NCI-H2029 treated with DMSO at 0.1 percent for 48 hours (cell line): ENCODE measurements at regions not wholly inside any gene's neighbourhood (a gene's known extent, or its start where the extent isn't known, plus 50 kb on each side); places are given as distances from the start of the nearest gene placed in this dataset.
"Not testable (repeated sequence)": the region's sequence is repeated elsewhere in the genome, so short reads cannot be mapped to it uniquely, and the experiment has no call there.

Source experiments
- DNase-seq: peaks from one replicate; lab custom pipeline; 2025; lab: John Stamatoyannopoulos, UW

DNA sequence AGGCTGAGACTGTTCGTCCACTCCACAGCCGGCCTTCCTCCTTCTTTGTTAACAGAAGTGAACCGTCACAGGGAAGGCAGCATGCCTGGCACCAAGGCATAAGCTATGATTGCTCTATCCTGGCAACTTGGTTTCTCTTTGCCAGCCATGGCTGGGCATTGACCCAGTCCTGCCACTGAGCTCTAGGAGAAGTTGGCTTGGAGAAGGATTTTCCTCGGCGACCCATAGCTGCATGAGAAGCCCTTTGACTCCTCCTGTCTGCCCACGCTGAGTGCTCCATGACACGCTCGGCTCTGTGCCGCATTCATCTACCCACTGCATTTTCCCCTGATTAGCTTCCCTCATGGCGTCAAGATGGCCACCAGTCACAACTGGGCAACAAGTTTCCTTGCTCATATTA is 111.8 kb upstream of the EXOC2 start:
- no peak for DNase-seq

DNA sequence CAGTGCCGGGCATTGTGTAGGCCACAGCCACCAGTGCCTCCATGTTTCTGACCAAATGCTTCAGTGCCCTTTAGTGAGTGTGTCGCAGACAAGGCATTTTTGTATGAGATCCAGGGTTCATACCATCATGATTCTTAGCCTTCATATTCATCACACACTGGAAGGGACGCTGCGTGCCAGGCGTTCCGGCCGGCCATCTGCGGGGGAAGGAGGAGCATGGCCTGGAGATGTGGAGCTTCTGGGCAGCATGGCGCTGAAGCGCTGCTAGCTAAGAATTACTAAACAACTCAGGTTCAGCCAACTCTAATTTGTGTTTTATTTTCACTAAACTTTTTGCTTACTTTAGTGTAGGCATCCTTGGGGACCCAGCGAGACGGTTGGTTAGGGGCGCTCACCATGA is 111.4 kb upstream of the EXOC2 start:
- DNase-seq = no peak

DNA sequence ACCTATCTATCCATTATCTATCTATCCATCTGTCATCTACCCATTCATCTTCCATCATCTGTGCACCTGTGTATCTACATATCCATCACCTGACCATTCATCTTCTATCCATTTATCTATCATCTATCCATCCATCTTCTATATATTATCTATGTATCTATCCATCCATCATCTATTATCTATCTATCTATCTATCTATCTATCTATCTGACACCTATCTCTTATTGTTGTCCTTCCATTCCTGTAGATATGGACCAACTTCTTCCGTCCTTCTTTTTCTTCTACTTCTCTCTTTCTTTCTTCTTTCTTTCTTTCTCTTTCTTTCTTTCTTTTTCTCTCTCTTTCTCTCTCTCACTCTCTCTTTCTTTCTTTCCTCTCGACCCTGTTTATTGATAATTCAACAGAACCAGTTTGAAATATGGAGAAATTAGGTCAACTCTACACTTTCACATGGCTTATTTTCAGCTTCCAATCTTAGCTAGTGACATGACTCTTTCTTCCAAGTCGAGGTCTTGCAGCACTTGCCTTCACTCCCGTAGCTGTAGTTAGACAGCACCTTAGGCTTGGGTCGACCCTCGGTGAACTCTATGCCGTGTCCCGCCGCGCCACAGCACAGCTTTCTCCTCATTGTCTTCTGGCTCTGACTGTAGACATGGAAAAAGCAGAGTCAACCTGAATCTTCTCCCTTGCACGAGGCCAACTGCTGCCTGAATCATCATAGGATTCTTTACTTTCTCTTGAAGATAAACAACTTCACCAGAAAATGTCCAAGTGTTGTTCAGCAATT is 110.4 kb upstream of the EXOC2 start:
- DNase-seq = no peak

DNA sequence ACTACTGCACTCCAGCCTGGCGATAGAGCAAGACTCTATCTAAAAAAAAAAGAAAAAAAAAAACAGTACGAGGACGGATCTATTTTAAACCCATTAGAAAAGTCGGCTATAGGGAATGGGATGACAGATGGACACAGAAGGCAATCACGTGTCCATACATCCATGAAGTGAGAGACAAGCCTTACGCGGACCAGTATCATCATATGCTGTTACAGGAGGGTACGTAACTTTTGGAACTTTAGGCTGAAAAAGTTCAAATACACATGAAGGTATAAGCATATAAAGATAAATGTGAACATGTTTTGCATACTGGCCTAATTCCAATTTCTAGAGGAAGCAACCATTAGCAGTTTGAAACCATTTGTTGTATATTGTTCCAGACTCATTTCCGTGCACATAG is 109.8 kb upstream of the EXOC2 start:
- DNase-seq = no peak

DNA sequence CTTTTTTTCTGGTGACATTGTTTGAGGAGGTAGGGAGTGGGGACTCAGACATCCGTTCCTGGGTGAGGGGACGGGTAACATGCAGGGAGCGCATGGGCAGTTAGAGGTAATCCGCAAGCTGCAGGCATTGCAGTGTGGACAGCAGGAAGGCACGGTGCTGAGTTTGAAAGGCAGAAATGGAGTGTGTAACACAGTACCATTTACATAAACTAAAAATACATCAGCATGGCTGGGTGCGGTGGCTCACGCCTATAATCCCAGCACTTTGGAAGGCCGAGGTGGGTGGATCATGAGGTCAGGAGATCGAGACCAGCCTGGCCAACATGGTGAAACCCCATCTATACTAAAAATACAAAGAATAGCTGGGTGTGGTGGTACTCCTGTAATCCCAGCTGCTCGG is 109.3 kb upstream of the EXOC2 start:
- DNase-seq = not testable (repeated sequence)

DNA sequence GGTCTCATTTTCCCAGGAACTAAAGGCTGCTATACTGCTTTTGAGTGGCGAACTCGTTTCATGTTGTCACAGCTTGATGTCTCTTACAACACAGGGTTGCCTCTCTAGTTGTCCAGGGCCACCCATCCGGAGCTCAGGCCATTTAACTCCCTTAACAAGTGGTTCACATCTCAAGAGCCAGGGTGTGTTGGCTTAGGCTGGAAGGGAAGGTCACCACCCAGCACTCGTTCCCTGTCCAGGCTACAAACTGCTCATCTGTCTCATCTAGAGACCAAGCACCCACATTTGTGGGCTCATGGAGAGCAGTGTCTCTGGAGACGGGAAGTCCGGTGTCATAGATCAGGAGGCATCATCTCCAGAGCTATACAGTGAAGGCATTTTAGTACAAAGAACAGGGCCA is 106.8 kb upstream of the EXOC2 start:
- no peak for DNase-seq

DNA sequence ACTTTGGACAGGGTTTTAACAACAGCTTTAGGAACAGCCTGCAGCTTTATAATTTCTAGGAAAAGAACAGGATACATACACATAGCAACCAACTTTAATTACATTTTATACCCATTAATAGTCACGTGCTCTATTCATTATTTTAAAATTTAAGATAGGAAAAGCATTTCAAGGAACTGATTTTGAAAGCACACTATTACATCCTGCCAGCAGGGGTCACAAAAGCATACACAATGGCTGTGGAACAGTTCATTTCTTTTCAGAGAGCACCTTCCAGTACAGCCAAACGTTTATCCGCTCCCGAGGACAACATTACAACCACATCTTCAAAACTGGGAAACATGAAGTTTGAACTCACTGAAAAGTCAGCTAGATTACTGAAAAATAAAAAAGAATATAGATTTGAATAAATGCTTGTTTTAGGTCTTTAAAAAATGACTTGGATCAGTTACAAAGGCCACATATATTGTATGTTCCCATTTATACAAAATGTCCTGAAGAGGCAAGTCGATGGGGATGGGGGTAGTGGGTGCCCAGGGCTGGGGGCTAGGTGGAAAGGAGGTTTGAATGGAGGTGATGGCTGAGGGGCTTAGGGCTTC is 104.6 kb upstream of the EXOC2 start:
- peak; percentile 56 for DNase-seq

DNA sequence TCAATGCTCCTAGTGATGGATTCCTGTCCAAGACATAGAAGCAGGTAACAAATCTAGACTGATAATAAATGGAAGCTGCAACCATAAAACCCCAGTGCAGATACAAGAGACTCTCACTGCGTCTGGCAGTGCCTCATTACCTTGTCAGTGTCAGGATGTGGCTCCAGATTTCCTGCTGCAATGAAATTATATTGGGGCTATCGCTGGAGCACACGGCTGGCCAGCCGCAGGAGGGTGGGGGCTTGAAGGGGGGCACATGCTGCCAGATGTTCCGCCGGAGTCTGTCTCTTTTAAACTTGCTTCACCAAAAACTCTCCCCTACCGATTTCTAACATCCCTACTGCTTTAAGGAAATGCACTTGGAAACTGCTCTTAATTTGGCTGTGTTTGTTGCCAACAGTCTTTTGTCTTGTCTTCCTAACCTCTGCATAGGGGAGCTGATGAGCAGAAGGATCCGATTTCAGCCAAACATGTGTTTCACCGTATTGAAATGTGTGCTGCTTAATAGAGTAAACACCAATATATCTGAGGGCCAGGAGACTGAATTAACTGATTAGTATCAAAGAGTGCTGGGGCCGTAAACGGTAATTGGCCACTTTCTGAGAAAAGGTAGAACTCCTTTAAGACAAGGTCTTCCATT is 102.2 kb upstream of the EXOC2 start:
- peak; percentile 10 for DNase-seq

DNA sequence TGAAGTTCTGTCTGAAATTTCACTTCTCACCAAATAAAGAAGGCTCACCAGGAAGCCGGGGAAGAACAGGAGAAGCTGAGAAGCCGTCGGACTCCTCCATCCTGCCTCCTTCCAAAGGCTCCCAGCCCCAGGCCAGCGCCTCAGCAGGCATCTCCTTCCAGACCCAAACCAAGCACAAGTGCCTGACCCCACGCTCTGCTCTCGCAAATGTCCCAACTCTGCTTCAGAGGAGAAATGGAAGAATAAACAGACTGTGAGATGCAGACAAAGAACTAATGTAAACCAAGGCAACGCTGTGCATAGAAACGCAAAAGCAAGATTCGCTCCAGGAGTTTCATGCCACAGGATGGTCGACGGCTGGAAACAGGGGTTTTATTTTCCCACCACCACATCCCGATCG is 100.3 kb upstream of the EXOC2 start:
- DNase-seq = no peak

DNA sequence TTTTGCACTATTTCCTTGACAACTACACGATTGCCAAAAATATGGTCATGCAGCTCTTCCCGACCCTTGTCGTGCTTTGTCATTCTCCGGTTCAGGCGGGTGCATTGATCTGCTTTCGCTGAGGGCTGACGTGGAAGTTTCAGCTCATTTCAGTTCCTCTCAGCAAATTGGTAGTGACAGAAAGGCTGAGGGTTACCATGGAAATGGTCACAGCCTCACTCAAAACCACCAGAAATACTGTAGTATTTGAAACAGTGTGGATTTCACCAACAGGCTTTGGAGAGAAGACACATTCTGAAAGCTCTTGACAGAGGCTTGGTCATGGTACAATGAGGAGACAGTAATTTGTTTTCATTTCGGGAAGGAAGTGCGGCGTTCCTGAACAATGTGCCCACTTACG is 99.7 kb upstream of the EXOC2 start:
- no peak for DNase-seq

DNA sequence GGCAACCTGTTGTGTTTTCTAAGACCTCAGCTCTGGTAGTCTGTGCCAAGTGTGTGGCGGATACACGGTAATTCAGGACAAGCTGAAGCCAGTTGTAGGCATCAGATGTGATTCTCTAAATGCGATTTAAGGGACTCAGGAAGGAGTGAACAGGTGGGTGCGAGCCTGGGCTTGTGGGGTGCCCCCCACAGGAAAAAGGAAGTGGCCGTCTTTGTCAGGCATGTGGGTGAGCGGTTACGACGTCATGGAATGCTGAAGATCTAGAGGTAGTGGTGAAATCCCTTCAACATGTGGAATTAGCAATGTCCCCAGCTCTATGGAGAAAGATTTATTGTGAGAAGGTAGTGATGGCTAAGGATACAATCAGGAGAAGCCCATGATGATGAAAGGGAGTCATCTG is 95.1 kb upstream of the EXOC2 start:
- DNase-seq = no peak

DNA sequence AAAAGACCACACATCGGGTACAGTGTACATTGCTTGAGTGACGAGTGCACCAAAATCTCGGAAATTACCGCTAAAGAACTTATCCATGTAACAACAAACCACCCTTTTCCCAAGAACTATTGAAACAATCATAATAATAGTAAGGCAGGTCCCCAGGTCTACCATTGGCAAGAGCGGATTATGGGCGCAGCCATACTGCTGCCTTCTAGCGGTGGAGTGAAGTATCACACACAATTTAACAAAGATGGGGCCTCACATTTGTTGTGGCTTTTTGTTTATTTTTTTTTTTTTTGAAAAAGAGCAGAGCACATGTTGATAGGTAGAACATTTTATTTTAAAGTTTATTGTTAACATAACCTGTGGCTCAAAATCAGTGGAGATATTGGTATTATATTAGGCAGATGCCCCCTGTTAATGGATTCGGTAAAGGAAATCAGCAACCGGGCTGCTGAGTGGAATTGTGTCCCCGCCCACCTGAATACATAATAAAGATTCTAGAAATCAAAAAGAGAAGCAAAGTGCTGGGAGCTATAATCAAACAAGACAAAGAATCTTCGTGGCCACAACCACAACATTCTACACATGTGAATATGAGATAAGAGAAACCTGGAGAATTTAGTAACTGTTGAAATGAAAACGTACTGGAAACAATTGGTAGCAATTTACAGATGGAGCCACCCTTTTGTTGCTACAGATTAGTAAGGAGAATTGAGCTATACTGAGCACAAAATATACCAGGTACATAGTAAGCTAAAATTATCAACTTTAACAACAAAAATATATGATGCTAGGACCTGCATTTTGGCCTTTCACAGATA is 94.2 kb upstream of the EXOC2 start:
- DNase-seq = no peak

DNA sequence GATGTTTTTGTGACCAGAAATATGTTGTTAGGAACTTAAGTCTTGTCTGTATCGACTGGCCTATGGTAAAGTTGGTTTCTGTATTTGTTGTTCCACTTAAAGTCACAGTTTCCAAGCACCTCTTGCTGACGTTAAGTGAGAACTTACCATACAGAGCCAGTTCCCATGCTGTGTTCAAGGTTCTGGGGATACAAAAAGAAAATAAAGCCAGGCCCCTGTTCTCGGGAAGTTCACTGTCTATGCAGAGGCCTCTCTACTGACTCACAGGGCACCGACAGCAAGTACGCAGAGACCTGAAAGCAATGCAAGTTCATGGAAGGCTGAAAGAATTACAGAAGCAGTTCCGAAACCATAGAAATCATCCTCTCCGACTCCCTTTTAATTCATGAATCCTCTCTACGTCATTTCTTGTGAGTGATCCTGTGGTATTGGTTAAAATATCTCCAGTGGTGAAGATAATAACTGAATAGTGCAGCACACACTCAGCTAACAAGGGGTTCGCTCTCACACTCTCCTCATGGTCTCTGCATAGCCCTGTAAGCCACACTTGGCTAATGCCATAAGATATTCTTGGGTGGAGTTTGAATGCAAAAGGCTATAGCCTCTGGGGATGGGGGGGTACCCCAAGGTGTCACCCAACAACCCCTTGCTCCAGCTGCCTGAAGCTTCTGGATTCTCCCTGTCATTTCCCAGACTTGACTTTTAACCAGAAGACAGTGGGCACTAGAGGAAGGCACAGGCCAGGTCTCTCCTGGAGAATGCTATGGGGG is 91.2 kb upstream of the EXOC2 start:
- DNase-seq = no peak

DNA sequence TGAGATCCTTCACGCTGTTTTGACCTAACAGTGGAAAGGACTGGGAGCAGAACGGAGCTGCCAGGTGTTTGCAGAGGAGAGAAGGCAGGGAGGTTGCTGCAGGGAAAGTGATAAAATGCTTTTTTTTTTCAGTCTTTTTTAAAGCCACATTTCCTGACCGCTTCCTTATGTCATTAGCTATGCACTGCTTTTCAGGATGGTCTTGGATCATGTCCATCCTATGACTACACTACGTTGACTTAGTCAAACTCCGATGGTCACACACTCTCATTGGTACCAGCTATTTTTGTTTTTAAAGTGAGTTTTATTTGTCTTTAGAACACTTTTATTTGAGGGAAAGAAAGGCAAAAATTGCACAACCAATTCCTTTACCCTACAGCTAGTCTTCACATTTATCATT is 89.2 kb upstream of the EXOC2 start:
- DNase-seq = no peak

DNA sequence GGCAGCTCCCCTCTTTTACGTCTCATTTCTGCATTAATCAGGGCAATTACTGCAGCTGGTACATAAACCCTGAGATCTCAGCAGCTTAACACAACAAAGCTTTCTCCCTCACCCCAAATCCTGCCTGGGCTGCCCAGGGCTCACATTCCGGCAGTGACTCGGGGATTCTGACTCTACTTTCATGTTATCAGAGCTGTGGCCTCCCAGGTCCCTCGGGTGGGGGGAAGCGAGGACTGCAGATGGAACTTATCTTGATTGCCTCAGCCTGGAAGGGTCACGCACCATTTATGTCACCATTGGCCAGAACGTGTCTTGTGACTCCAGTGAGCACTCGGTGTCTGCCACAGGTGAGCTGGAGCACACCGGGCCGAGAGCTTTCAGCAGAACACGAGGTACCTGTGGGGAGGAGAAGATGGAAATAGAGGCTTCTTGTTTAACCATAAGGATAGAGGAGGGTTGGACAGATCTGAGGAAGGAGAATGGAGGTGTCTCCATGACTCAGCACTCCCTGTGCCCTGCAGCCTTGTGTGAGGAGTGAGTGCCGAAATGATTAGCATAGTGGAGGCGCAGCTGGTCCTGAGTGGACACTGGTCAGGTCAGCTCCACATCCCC is 88.5 kb upstream of the EXOC2 start:
- no peak for DNase-seq

DNA sequence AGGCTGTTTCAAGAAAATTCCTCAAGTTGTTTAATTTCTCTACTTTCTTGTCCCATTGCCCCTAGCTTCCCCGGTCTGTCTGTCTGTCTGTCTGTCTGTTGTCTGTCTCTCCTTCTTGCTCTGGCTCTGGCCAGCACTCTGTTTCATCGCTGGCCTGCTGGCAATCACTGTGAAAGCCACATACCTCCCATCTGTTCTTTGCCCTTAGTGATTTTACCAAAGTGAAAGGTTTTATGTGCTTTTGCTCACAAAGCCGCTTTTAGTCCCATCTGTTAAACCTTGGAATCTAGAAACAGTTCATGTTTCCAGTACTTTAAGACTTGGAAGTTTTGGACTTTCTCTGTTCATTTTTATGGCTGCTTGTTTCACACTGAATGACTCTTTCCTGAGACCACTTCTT is 87.8 kb upstream of the EXOC2 start:
- no peak for DNase-seq

DNA sequence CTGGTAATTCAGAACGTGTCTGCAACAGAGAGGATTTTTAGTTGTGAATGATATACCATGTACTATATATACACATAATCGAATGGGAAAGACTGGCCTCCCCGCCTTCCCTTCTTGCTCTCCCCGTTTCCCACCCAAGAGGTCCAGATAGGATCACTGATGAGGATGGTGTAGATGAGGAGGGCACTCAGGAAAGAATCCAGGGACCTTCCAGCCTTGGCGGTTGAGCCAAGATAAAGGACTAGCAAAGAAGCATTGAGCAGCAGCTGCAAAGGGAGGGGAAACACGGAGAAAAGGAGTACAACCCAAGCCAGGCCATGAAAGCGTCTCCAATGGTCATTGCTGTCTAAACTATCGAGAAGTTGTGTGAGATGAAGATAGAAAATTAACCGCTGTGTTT is 84.0 kb upstream of the EXOC2 start:
- no peak for DNase-seq

DNA sequence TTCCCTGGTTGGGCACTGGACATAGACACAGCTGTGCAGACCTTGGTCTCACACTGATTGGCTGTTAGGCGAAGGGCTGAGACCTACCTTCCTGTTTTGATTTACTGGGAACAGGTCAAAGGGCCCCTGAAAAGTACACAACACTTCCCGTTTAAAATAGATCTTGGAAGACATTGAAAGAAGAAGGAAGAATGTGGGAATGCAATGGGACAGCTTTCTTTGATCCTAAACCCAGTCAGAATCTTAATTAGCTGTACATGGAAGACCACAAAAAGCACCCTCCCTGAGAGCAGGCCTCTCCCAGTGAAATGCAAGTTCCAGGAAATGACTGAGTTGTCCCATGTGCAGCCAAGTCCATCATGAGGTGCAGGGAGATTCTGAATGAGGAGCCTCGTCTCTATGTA is 83.6 kb upstream of the EXOC2 start:
- DNase-seq = no peak

DNA sequence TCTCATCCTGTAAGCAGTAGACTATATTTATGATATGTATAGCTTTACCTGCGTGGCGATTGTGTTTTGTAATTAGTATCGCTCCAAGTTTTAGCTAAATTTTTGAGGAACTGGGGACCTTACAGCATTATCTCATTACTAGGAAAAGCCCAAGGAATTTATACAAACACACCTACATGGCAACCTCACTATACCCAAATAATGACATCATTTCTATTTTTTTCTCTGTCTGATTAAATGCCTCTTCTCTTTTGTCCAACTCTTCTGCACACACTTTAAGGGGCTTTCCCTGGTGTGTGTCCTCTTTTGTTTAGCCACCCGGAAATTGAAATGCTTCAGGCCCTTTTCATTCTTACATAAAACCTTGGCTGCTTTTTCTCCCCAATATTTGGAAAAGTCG is 82.9 kb upstream of the EXOC2 start:
- DNase-seq = peak; percentile 35

DNA sequence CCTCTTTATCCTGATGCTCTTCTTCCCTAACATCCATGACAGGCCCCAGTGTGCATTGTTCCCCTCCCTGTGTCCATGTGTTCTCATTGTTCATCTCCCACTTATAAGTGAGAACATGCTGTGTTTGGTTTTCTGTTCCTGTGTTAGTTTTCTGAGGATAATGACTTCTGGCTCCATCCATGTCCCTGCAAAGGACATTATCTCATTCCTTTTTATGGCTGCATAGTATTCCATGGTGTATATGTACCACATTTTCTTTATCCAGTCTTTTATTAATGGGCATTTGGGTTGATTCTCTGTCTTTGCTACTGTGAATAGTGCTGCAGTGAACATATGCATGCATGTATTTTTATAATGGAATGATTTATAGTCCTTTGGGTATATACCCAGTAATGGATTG is 78.7 kb upstream of the EXOC2 start:
- DNase-seq = not testable (repeated sequence)

DNA sequence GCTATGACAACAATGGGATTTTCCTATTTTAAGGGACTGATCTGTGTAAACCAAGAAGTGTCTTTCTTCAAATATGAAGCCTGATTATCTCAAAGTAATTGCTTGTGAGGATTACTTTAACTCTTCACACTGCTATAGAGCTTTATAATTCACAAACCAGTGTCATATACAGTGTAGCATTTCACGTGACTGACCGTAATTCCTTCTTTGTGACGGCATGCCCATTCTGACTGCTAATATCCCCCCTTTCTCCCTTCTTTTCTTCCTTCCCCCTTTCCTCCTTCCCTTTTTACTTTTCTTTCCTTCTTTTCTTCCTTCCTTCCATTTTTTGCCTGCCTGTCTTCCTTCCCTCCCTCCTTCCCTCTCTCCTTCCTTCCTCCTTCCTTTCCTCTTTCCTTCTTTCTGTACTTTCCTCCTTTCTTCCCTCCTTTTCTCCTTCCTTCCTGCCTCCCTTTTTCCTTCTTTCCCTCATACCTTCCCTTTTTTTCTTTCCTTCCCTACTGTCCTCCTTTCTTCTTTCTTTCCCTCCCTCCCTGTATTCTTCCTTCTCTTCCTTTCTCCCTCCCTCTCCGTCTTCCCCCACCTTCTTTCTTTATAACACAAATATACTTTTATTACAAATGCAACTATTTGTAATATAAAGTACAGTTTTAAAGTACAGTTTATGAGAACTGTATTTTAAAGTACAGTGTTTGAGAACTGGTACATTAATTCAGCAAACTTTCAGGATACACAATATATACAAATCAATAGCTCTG is 75.0 kb upstream of the EXOC2 start:
- no peak for DNase-seq
